Activated T-helper 1 cell treated with anti-CD3 and anti-CD28 coated beads, Interleukin-2, amount 50 U/mL, for 16 hours (primary cell): ENCODE measurements at regions not wholly inside any gene's neighbourhood (a gene's known extent, or its start where the extent isn't known, plus 50 kb on each side); places are given as distances from the start of the nearest gene placed in this dataset.

ENCODE experiments used
- DNase-seq, 2 donors: peaks; one replicate each; pipeline ENCODE4 v3.0.0-alpha.2; 2020; ENCODE audit warnings: low read depth in 1 of 2, low spot score in 1 of 2

DNA sequence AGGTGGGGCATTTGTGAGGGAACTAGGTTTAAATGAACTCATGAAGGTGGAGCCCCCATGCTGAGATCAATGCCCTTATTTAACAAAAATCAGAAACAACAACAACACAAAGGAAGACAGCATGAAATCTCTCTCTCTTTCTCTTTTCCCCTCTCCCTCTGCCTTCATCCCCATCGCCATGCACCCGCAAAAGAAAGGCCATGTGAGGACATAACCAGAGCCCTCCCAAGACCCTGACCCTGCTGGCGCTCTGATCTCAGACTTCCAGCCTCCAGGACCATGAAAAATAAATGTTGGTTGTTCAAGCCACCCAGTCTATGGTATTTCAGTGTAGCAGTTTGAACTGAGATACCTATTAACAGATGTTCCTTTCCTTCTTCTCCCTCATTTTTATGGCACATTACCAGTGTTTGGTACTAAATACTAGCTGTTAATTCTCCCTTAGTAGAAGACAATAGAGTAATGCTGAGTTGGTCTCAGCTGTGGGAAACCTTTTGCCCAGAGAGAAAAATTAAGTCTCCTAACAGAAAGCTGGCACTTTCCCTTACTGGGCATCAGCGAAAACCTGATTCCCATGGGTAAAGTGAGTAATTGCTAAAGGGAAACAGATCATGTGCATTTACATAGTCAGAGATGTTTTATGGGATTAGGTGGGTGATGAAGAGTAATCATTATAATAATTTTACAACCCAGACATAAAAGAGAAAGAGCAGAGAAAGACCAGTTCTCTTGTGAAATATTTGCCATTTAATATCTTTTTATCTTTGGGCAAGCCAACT, 264.0 kb upstream of the PLEKHG7 start:
- DNase-seq: no peak

DNA sequence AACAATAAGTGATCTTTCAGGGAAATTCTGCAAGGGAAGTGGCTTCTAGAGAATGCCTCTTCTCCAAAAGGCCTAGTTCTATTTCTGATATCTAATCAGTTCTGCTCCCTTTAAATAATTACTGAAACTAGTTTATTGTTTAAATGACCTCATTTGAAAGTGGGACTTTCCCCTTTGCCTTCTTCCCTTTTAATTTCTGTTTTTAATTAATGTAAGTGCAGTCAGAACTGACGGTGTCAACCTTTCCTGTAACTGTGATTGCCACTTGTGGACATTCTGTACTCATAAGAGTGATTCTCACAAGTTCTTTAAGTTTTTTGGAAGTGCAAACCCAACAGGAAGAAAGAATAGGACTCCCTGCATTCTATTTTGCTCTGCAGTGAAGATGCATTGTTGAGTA, 265.3 kb upstream of the PLEKHG7 start:
- no peak for DNase-seq

DNA sequence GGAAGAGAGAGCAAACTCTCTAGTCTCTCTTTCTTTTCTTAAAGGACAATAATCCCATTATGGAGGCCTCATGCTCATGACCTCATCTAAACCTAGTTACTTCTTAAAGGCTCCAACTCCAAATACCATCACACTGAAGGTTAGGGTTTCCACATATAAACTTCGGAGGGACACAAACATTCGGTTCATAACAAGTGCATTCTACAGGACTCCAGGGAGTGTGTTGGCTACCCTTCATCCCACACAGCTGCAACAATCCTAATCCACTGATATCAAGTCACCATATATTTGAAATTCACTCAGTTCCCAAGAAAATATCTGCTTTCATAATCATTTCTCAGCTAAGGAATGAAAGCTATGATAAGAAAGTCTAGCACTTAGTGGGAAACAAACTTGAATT, 265.9 kb upstream of the PLEKHG7 start:
- no peak for DNase-seq

DNA sequence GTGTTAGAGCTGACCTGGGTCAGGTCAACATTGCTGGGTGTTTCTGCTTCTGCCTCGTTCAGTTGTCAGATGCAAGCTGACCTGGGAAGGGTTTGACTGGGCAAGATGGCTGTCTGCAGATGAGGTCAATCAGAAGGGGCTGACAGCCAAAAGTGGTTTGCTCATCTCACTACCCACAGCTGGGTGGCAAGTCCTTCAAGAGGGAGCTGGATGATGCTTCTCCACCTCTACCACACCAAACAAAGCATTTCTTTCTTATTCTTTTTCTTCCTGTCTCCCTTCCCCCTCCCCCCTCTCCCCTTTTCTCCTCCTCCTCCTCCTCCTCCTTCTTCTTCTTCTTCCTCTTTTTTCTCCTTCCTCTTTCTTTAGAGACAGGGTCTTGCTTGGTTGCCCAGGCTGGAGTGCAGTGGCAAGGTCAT, 268.2 kb upstream of the PLEKHG7 start:
- DNase-seq: no peak

DNA sequence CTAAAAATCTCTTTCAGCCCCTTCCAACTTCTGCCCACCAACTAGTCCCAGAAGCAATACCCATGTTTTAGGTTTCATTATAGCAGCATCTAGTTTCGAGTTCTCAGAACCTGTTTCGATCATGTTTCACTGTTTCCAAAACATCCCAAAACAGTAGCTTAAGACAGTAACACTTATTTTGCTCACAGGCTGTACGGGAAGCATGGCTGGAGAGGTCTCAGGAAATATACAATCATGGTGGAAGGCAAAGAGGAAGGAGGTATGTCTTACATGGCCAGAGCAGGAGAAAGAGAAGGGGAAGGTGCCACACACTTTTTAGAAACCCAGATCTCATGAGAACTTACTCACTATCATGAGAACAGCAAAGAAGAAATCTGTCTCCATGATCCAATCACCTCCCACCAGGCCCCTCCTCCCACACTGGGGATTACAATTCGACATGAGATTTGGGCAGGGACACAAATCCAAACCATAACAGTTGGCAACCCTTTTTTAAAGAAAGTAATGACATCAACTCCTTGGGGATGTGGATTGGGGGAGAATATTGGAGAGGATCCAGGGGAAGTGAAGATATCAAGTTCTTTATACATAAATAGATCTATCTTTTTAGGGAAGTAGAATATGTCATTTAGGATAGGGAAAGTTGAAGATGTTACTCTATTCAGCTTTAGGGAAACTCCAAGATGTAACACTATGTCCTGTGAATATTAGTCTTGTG, 269.9 kb upstream of the PLEKHG7 start:
- no peak for DNase-seq

DNA sequence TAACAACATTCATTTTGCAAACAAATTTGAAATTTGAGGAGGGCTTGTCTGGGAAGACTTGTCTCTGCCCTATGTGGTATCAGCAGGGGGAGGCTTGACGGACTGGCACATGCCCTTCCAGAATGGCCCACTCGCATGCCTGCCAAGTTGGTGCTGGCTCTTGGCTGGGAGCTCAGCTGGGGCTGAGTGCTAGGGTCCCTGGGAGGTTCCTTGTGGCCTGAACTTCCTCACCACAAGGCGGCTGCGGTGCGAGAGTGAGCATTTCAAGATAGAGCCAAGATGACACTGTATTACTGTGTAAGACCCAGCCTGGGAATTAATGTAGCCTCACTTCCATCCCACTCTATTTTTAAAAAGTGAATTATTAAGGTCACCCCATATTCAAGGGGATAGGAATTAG, 271.6 kb upstream of the PLEKHG7 start:
- DNase-seq: no peak

DNA sequence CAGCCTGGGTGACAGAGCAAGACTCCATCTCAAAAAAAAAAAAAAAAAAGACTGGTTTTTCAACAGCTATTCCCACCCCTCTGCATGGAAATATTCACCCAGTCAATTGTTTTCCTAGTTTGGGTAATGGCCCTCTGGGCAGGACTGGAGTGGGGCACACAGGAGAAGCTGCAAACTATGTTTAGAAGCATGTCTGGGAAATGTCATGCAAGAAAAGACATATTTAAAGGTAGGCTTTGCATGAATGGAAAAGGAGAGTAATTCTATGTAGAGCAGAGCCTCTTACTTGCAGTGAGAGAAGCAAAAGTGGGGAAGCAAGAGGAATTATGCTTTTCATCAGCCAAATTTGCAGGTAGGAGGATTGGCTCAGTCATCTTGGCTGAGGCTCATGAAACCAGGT, 276.5 kb upstream of the PLEKHG7 start:
- DNase-seq: no peak

DNA sequence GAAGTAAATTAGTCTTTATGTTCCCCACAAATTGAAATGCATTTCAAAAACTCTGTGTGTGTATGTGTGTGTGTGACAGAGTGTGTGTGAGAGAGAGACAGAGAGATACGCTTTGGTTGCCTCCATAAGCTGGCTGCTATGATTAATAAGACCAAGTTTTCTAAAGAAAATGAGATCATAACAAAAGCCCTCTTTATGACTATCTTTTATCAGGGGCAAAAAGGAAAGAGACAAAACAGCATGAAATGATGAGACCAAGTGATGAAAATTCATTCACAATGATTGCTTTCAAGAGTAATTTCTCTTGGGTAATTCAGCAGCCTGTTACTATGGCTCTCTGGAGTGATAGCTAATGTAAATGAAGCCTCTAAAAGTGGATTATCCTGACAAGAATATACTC, 277.6 kb upstream of the PLEKHG7 start:
- DNase-seq: no peak

DNA sequence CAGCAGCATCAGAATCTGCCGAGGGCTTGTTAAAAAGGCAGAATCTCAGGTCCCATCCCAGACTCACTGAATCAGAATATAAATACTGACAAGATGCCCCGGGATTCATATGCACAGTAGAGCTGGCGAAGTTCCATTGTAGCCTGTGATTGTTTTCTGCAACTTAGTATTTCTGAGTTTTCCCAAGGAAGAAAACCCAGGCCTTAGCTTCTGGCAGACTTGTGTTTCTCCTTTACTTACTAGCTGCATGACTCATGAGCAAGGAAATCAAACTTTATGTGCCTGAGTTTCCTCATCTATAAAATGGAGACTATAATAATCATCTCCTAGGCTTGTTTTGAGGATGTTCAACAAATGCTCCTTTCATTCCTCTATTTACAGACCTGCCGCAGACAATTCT, 278.5 kb upstream of the PLEKHG7 start:
- no peak for DNase-seq

DNA sequence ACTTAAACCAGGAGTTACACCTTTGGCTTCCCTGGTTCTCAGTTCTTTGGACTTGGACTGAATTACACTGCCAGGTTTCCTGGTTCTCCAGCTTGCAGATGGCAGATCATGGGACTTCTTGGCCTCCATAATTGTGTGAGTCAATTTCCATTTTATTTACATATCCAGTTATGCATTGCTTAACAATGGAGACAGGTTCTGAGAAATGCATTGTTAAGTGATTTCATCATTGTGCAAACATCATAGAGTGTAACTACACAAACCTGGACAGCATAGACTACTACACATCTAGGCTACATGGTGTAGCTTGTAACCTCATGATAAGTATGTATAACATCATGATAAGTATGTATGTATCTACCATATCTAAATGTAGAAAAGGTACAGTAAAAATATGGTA, 276.1 kb upstream of the BTG1 start:
- DNase-seq: no peak

DNA sequence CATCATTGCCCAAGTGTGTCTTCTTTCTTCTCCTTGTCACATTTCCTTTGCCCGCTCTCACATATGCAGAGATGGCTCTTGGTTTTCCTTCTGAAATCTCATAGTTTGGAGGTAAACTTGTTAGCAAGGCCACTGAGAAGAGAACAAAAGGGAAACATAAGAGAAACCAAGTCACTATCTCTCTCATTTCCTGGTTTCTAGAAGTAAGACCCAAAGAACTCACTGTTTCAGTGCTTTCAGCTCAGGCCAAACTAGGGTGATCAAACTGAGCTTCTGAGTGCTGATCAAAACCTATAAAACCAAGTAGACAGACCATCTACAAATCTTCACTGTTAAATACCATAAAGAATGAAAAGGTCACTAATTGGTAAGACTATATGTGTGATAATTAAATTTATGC, 275.4 kb upstream of the BTG1 start:
- DNase-seq: no peak

DNA sequence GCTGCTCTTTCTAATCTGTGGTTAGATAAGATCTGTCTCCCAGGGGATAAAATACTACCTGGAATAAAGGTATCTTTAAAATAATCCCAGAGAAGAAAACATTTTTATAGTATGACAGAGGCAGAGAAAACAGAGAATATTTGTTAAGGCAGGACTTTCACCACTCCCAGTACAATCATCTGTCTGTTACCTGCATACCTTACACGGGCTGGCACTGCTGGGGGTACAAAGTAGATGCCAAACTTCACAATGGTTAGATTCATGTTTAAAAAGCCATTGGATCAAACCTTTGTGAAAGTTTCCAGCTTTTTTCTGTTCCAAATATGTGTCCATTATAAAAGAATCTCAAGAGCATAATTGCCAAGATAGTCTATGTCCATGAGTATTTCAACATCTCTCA, 273.6 kb upstream of the BTG1 start:
- no peak for DNase-seq

DNA sequence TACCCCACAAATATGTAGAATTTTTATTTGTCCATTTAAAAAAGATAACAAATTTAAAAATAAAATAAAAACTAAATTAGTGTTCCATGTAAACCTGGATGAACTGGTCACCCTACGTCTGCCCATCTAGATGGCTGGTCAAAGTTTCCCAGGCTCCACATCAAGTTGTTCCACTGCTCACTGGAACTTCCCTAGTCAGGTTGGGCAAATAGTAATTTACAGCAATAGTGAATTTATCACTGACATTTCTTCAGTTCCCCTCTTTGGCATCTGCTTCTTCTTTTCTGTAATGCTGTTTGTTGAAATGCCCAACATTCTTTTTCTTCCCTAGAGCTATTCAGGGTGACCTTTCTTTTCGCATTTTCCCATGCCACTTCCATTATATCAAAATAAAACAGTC, 272.7 kb upstream of the BTG1 start:
- no peak for DNase-seq

DNA sequence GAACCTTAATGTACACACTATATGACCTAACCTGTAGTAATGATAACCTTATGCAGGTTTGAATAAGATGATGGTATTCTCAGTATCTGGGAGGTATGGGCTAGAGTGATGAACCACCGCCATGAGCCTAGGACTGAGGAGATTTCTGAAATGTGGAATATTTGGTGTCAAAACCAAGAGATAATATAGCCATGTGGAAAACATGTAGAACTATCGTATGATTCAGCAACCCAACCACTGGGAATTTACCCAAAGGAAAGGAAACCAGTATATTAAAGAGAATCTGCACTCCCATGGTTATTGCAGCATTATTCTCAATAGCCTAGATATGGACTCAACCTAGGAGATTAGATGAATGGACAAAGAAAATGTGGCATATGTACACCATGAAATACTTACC, 271.7 kb upstream of the BTG1 start:
- no peak for DNase-seq

DNA sequence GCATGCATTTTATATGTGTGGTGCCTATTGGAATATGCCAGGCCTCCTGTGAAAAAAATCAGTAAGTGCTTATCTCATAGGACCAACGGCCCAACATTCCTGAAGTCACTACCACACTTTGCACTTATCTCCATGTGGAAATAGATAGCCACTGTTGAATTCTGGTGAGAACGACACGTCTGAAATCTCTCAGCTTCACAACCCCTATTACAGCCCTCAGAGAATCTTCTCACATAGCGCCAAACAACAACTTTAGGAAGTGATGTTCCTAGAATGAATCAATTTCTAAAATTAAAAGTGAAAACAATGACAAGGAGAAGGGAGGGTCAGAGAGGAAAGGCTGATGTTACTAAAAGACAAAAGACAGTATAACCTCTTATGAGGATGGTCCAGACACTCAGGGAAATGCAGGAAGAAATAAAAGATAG, 270.8 kb upstream of the BTG1 start:
- DNase-seq: no peak

DNA sequence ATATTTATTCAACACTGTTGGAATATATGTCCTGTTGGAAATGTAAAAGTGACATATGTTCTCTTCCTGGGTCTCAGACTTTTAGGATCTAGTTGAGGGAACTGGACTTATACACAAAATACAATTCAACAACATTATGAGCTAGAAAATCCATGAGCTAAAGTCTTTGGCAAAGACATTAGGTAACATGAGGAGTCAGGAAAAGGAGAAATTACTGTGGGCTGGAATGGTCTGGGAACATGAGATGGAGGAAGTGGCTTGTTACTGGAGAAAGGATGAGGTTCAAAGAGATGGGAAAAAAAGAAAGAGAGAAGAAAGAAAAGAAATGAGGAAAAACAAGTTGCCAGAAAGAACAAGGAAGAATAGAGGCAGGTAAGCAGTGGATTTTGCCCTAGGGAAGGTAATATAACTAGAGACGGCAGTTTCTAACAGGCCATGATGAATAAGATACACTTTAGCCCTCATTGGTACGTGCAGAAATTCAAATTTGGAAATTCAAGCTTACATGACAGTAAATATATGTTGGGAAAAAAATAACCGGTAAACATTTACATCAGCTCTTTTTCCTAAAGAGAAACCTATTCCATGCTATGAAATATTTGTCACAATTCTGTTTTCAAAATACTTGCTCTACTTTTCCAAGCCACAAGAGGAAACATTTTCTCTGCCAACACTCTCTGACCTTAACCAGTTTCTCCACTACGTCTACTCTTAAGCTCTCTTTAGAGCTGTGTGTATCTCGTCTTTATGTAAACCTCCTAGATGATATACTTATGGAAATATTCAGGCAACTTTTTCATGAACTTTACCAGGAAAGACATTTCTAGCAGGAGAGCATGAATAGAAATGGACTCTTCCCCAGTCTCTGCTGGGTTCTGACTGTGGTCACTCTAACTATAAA, 268.8 kb upstream of the BTG1 start:
- DNase-seq: no peak

DNA sequence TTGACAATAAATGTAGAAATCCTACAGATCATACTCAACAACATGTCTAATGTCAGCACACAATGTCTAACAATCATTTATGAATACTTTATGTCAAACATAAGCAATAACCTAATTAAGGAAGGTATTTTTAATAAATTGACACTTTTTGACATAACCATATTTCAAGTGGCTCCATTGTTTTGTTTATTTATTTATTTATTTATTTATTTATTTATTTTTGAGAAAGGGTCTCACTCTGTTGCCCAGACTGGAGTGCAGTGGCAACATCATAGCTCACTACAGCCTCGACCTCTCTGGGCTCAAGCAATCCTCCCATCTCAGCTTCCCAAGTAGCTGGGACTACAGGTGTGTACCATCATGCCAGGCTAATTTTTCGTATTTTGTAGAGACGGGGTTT, 267.6 kb upstream of the BTG1 start:
- no peak for DNase-seq

DNA sequence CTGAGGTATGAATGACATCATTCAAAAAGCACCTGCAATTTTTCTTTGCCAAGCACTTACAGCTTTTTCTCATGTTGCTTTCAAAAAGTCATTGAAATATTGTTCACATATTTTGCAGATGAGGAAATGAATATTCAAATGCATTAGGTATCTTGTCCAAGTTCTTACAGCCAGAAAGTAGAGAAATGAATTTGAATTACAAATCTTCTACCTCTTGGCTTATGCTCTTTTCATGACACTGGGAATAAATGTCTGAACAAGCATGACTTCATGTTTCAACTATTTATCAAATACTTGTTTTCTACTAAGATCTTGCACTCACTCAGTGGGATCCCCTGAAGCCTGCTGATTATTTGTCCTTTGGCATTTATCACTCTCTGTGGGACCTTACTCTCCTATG, 267.2 kb upstream of the BTG1 start:
- no peak for DNase-seq

DNA sequence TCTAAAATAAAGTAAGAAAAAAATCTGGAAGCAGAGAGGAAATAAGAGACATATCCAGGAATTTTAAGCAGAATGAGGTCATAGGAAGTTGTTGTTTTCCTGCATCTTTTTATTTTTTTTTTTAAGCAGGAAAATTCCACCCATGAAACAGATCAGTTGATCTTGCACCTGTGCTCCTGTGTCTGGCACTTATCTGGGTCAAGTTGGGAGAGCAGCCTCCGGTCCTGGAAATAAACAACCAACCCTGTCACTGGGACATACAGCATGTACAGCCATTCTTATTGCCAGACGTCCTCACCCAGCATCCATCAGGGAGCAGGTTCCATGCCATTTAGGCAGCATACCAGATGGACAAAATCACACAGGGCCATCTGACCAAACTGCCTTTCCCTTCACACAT, 266.0 kb upstream of the BTG1 start:
- DNase-seq: no peak

DNA sequence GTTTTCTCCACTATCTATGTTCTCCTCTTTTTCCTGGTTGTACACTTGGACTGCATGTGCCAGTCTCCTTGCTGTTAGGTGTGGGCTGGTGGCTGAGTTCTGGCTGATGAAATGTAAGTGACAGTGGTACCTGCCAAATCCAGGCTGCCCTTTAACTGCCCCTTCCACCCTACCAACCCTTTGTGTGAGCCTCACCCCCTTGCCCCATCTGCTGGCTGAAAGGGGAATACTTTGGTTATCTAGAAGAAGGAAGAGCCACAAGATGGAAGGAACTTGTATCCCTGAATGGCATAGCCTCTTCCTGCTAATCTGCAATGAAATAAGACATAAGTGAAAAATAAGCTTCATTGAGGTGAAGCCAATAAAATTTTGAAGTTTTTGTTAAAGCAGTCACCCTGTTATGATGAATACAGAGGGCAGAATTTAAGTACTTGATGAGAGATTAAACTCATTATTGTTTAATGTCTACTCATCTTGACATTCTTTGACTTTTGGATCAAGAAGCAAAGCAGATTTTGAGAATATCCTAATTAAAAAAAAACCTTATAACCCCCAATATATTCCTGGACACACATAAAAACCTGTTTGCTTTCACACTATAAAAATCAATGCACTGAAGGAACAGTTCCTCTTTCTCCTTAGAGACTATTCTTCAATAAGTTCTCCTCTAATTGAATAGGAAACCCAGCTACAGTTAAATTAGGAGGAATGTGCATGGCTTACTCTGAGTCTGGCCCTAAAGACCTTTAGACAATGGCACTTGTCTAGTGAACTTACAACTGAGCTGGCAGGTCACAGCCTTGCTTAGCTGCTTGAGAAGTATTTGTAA, 262.6 kb upstream of the BTG1 start:
- DNase-seq: no peak
